ENCODE measurements at regions not wholly inside any gene's neighbourhood (a gene's known extent, or its start where the extent isn't known, plus 50 kb on each side); places are given as distances from the start of the nearest gene placed in this dataset.

DNA sequence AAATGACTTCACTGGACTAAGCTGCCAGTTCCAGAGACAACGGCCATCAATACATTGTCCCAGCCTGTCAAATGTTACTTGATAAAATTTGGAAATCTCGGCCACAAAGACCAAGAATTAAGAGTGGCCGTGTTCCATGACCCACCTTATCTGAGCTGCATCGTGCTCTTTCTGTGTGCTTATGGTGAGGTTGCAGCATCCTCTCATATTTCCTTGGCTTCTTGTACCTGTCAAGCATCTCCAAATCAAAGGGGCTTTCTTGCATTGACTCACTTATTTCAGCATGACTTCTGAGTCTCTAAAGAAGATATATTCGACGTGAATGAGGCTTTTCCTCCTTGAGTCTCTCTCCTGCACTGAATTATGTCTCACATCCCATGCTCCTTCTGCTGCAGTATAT is 421.7 kb downstream of the MCTP2 start:
- H3K4me1 ChIP-seq (ENCODE audit: control insufficient read depth in 1 of 2, insufficient read depth in 2 of 2, low read length in 2 of 2): peaks cover 0 to 5% of the 10 kb centered on the region in 2 donors
- no peak overlapping the region for H3K4me3 ChIP-seq (ENCODE audit: low read depth in 1 of 2, low read length in 2 of 2)
- H3K9me3 ChIP-seq (ENCODE audit: control insufficient read depth in 1 of 2, low read length in 2 of 2): no peaks in the 10 kb centered on the region
- H3K27me3 ChIP-seq (ENCODE audit: low read depth, low read length): no peaks in the 10 kb centered on the region
- no peaks in the 10 kb centered on the region for H3K36me3 ChIP-seq (ENCODE audit: control insufficient read depth in 1 of 2, insufficient read depth in 2 of 2, low read length in 2 of 2)
- no peak overlapping the region for H3K27ac ChIP-seq (ENCODE audit: low read length)

DNA sequence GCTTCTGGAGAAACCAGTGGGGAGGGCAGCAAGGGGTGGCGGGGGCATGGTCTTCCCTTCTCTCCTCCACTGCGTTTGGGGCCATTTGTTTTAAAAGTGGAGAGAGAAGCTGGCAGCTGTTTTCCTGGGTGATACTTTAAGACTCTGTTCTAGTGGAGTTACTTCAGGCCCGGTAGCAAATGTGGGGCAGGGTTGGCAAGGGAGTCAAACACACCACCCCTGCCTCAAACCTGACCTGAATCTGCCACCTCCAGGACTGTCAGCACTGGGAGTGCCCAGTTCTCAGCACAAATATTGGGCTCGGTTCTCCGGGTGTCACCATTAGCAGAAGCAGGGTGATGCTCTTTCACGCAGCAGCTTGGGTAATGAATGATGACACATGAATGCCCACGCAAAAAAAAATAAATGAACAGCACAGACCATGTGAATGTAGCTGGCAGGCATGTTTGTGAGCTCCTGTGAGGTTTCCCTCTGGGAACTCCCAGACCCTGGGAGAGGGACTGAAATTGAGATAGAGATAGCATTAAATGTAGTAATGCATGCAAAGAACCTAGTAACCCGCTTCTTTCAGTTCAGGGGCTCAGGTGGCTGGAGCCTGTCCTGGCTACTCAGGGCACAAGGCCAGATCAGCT is 424.0 kb downstream of the MCTP2 start:
- H3K9me3 ChIP-seq (ENCODE audit: control insufficient read depth in 1 of 2, low read length in 2 of 2): no peaks in the 10 kb centered on the region
- H3K4me3 ChIP-seq (ENCODE audit: low read depth in 1 of 2, low read length in 2 of 2): no peak overlapping the region
- H3K27me3 ChIP-seq (ENCODE audit: low read depth, low read length): no peaks in the 10 kb centered on the region
- peaks cover 0 to 5% of the 10 kb centered on the region in 2 donors for H3K4me1 ChIP-seq (ENCODE audit: control insufficient read depth in 1 of 2, insufficient read depth in 2 of 2, low read length in 2 of 2)
- no peaks in the 10 kb centered on the region for H3K36me3 ChIP-seq (ENCODE audit: control insufficient read depth in 1 of 2, insufficient read depth in 2 of 2, low read length in 2 of 2)
- H3K27ac ChIP-seq (ENCODE audit: low read length): no peak overlapping the region

DNA sequence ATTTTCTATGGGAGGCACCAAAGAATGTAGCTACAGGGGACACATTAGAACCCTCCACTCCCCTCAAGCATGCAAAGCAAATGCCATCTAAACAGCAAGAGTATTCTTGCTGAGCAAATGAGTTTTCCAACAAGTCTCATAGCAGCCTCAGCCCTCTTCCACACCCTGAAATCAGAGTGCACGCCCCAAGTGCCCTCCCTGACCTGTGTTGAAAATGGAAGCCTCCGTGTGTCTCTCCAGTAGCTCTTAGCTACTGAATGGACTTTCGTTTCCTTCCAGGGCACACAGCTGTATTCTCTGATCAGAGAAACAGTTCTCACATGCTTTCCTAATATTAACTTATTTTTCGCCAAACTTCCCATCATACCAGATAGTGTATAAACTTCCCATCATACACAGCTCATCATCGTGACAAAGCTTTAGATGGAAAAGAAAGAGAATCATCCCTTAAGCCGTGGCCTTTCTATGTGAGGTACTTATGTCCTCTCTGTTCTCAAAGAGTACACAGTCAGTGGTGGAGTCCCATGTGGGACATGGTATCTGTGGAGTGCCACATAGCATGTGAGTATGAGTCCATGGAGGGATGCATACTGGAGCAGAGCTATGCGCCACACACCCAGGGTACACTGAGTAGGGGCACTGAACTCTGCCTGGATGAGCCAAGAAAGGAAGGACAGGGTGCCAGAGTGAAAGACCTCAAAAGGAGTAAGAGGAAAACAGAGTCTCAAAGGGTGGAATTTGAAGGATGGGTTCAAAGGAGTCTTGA is 434.5 kb downstream of the MCTP2 start:
- no peak overlapping the region for H3K27ac ChIP-seq (ENCODE audit: low read length)

DNA sequence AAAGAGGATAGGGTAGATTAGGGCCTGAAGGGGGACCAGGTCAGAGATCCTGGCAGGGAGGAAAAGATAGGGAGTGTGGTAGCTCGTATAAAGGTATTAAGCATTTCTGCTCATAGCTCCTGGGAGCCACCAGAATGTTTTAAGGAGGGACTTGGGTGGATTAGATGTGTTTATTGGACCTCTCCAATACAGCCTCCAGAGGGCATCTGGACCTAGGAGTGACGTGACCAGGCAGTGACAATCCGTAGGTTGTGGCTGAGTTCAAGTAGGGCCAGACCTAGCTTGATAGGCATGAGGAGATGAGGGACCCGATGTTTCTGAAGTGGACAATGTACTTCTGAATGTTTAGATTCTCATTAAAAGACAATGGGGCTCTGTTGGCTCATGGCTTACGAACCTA is 435.2 kb downstream of the MCTP2 start:
- H3K27me3 ChIP-seq (ENCODE audit: low read depth, low read length): no peaks in the 10 kb centered on the region
- H3K36me3 ChIP-seq (ENCODE audit: control insufficient read depth in 1 of 2, insufficient read depth in 2 of 2, low read length in 2 of 2): no peaks in the 10 kb centered on the region
- H3K27ac ChIP-seq (ENCODE audit: low read length): no peak overlapping the region
- no peaks in the 10 kb centered on the region for H3K9me3 ChIP-seq (ENCODE audit: control insufficient read depth in 1 of 2, low read length in 2 of 2)
- H3K4me3 ChIP-seq (ENCODE audit: low read depth in 1 of 2, low read length in 2 of 2): no peak overlapping the region
- H3K4me1 ChIP-seq (ENCODE audit: control insufficient read depth in 1 of 2, insufficient read depth in 2 of 2, low read length in 2 of 2): peaks cover 0 to 7% of the 10 kb centered on the region in 2 donors

More for the DNA sequence above, 434.5 kb downstream of the MCTP2 start:
- H3K36me3 ChIP-seq (ENCODE audit: control insufficient read depth in 1 of 2, insufficient read depth in 2 of 2, low read length in 2 of 2): no peaks in the 10 kb centered on the region
- H3K4me1 ChIP-seq (ENCODE audit: control insufficient read depth in 1 of 2, insufficient read depth in 2 of 2, low read length in 2 of 2): peaks cover 0 to 3% of the 10 kb centered on the region in 2 donors
- H3K4me3 ChIP-seq (ENCODE audit: low read depth in 1 of 2, low read length in 2 of 2): no peak overlapping the region
- no peaks in the 10 kb centered on the region for H3K9me3 ChIP-seq (ENCODE audit: control insufficient read depth in 1 of 2, low read length in 2 of 2)
- H3K27me3 ChIP-seq (ENCODE audit: low read depth, low read length): no peaks in the 10 kb centered on the region

DNA sequence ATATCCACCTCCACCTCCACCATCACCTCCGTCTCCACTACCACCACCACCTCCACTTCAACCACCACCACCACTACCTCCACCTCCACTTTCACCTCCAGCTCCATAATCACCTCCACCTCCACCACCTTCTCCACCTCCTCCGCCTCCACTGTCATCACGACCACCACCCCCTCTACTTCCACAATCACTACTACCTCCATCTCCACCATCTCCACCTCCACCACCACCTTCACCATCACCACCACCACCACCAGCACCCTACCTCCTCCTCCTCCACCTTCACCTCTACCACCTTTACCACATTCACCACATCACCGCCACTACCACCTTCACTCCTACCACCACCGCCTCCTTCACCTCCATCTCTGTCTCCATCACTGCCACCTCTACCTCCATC is 435.7 kb downstream of the MCTP2 start:
- Histone ChIP-seq H3K9me3 (ENCODE audit: control insufficient read depth in 1 of 2, low read length in 2 of 2) (no peaks in the 10 kb centered on the region), H3K27me3 (ENCODE audit: low read depth, low read length) (no peaks in the 10 kb centered on the region), H3K27ac (ENCODE audit: low read length) (no peak overlapping the region), H3K36me3 (ENCODE audit: control insufficient read depth in 1 of 2, insufficient read depth in 2 of 2, low read length in 2 of 2) (no peaks in the 10 kb centered on the region), H3K4me3 (ENCODE audit: low read depth in 1 of 2, low read length in 2 of 2) (no peak overlapping the region), H3K4me1 (ENCODE audit: control insufficient read depth in 1 of 2, insufficient read depth in 2 of 2, low read length in 2 of 2) (peaks cover 0 to 13% of the 10 kb centered on the region in 2 donors)

DNA sequence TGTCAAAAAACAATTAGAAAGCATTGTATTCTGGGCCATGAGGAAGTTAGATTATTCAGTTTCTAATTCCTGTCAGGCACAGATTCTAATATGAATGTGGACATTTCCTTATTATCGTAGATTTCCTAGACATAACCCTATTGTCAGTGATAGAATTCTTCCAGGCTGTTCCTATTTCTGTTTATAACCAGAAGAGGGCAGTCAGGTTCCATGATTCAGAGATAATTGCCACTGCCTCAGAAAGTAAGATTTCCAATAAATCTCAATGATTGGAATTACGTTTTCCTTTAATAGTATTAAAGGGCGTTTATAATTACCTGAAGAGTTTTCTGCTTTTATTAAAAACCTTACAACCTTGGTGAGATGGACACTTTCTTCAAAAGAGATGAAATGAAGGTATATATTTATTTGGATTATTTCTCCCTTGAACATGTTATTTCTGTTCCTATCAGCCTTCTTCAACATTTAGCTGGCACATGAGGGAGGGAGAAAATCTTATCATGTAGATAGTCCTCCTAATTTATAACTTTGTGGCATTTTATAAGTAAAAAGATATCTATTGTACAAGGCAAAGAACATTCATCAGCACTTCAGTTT is 439.2 kb downstream of the MCTP2 start:
- peaks cover 0 to 19% of the 10 kb centered on the region in 2 donors for H3K4me1 ChIP-seq (ENCODE audit: control insufficient read depth in 1 of 2, insufficient read depth in 2 of 2, low read length in 2 of 2)
- H3K9me3 ChIP-seq (ENCODE audit: control insufficient read depth in 1 of 2, low read length in 2 of 2): no peaks in the 10 kb centered on the region
- no peaks in the 10 kb centered on the region for H3K27me3 ChIP-seq (ENCODE audit: low read depth, low read length)
- no peak overlapping the region for H3K4me3 ChIP-seq (ENCODE audit: low read depth in 1 of 2, low read length in 2 of 2)
- H3K36me3 ChIP-seq (ENCODE audit: control insufficient read depth in 1 of 2, insufficient read depth in 2 of 2, low read length in 2 of 2): no peaks in the 10 kb centered on the region
- H3K27ac ChIP-seq (ENCODE audit: low read length): peak overlapping the region; percentile 43

DNA sequence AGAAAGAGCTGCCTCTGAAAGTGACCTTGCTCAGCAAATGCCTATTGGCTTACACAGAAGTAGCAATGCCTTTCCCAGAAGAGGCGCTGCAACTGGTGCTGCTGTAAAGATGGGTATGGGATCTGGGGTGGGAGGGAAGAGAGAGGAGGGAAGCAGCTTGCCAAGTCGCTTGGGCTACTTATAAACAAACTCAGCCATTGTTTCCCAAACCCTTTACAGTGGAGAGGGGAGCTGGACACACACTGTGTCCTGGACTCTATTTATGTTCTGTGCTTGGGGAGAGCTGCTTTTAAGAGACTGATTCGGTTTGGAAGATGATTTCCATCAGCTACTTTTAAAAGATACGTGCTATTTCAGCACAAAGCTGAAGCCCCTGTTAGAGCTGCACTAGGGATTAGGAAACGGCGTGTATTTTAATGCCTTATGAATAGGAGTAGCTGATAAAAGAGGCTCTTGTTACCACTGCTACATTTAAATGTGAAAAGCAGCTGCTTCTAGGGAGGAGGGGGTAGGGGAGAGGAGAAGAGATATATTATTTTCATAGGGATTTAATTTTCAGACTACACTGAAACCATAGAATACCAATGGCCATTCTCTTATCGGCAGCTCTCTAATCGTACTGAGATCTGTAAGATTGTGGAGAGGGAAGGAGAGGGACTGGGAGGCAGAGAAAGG is 440.6 kb downstream of the MCTP2 start:
- Histone ChIP-seq H3K9me3 (ENCODE audit: control insufficient read depth in 1 of 2, low read length in 2 of 2) (no peaks in the 10 kb centered on the region), H3K36me3 (ENCODE audit: control insufficient read depth in 1 of 2, insufficient read depth in 2 of 2, low read length in 2 of 2) (no peaks in the 10 kb centered on the region), H3K27ac (ENCODE audit: low read length) (peak overlapping the region; percentile 25), H3K4me3 (ENCODE audit: low read depth in 1 of 2, low read length in 2 of 2) (peak overlapping the region; percentile 19 to 33), H3K4me1 (ENCODE audit: control insufficient read depth in 1 of 2, insufficient read depth in 2 of 2, low read length in 2 of 2) (peaks cover 0 to 19% of the 10 kb centered on the region in 2 donors), H3K27me3 (ENCODE audit: low read depth, low read length) (no peaks in the 10 kb centered on the region)

DNA sequence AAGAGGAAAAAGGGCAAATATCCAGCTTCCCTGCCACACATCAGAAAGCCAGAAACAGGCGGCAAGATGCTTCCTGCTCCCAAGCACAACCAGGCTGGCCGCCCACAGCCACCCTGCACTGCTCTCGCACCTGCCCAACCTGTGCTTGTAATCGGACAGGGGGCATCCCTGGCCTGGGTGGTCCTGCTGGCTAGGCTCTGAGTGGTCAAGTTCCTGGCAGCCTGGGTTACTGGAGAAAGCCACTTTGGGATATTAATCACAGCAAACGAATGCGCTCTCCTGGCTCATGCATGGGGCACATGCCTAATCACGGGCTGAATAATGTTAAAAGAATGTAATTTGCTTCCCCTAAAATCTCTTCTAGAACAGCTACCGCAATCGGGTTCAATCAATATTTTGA is 442.4 kb downstream of the MCTP2 start:
- H3K4me3 ChIP-seq (ENCODE audit: low read depth in 1 of 2, low read length in 2 of 2): no peak overlapping the region
- H3K27me3 ChIP-seq (ENCODE audit: low read depth, low read length): no peaks in the 10 kb centered on the region
- no peak overlapping the region for H3K27ac ChIP-seq (ENCODE audit: low read length)
- H3K36me3 ChIP-seq (ENCODE audit: control insufficient read depth in 1 of 2, insufficient read depth in 2 of 2, low read length in 2 of 2): no peaks in the 10 kb centered on the region
- H3K9me3 ChIP-seq (ENCODE audit: control insufficient read depth in 1 of 2, low read length in 2 of 2): no peaks in the 10 kb centered on the region
- peaks cover 0 to 19% of the 10 kb centered on the region in 2 donors for H3K4me1 ChIP-seq (ENCODE audit: control insufficient read depth in 1 of 2, insufficient read depth in 2 of 2, low read length in 2 of 2)

DNA sequence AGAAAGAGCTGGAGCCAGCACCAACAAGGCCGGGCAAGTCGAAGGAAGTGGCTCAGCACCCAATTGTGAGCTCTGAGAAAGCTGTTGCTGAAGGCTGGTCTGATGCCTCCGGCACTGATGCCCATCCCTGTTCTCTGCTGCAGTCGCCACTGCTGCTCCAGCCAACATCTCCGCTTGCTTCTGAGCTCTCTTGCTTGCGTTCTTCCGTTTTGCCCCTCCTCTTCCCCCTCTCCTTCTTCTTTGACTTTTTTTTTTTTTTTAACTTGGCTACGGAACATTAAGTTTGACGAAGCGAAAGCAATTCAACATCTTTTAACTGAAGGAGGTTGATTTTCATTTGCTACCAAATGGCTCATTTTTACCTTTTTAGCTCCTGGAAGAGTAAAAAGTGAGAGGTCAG is 442.9 kb downstream of the MCTP2 start:
- Histone ChIP-seq H3K9me3 (ENCODE audit: control insufficient read depth in 1 of 2, low read length in 2 of 2) (no peaks in the 10 kb centered on the region), H3K4me3 (ENCODE audit: low read depth in 1 of 2, low read length in 2 of 2) (no peak overlapping the region), H3K4me1 (ENCODE audit: control insufficient read depth in 1 of 2, insufficient read depth in 2 of 2, low read length in 2 of 2) (peaks cover 0 to 19% of the 10 kb centered on the region in 2 donors), H3K27ac (ENCODE audit: low read length) (no peak overlapping the region), H3K27me3 (ENCODE audit: low read depth, low read length) (no peaks in the 10 kb centered on the region), H3K36me3 (ENCODE audit: control insufficient read depth in 1 of 2, insufficient read depth in 2 of 2, low read length in 2 of 2) (no peaks in the 10 kb centered on the region)

DNA sequence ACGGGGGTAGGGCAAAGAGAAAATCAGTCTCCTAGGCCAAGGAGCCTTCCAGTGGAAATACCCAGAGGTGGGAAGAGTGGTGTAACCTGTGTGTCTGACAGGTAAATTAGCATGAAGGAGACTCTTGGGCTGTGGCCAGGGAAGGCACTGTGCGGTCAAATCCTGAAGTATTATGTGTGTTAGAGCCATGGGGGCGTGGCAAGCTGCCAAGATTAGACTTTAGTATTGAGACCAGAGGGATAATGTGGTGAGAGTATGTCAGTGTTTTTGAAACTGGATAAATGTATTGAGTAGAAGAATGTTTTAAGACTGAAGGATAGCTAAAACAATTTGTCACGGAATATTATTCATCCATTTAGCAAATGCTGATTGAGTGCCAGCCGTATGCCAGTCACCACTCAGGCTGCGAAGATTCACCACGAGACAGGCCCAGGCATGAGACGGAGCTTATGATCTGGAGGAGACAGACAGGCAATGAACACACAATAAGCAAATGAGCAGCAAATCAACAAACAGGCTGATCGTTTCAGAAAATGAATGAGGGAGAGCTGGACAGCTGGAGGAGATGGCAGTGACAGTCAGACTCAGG is 445.9 kb downstream of the MCTP2 start:
- Histone ChIP-seq H3K4me3 (ENCODE audit: low read depth in 1 of 2, low read length in 2 of 2) (no peak overlapping the region), H3K36me3 (ENCODE audit: control insufficient read depth in 1 of 2, insufficient read depth in 2 of 2, low read length in 2 of 2) (no peaks in the 10 kb centered on the region), H3K9me3 (ENCODE audit: control insufficient read depth in 1 of 2, low read length in 2 of 2) (no peaks in the 10 kb centered on the region), H3K27me3 (ENCODE audit: low read depth, low read length) (no peaks in the 10 kb centered on the region), H3K4me1 (ENCODE audit: control insufficient read depth in 1 of 2, insufficient read depth in 2 of 2, low read length in 2 of 2) (peaks cover 0 to 4% of the 10 kb centered on the region in 2 donors), H3K27ac (ENCODE audit: low read length) (no peak overlapping the region)

DNA sequence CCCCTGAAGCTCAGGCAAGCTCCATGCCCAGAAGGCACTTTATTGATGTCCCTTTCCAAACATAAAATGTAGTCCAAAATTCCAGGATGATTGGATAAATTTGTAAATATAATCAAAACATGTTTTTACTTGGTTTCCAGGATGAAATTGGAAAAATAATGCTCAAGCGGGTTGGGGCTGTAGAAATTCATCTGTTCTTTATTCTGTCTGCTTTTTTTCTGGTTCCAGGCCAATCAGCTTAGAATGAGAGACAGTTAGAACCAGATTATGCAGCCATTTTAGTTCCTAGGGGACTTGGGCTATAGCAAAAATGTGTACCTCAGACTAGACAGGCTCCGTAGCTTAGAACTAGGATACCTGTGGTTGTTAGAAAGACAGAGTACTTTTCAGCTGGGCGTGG is 450.8 kb downstream of the MCTP2 start:
- H3K4me1 ChIP-seq (ENCODE audit: control insufficient read depth in 1 of 2, insufficient read depth in 2 of 2, low read length in 2 of 2): no peaks in the 10 kb centered on the region
- no peak overlapping the region for H3K27ac ChIP-seq (ENCODE audit: low read length)
- H3K27me3 ChIP-seq (ENCODE audit: low read depth, low read length): no peaks in the 10 kb centered on the region
- H3K9me3 ChIP-seq (ENCODE audit: control insufficient read depth in 1 of 2, low read length in 2 of 2): no peaks in the 10 kb centered on the region
- H3K36me3 ChIP-seq (ENCODE audit: control insufficient read depth in 1 of 2, insufficient read depth in 2 of 2, low read length in 2 of 2): no peaks in the 10 kb centered on the region
- H3K4me3 ChIP-seq (ENCODE audit: low read depth in 1 of 2, low read length in 2 of 2): no peak overlapping the region
